Esophagus muscularis mucosa (tissue), 4 donors: ENCODE measurements at regions not wholly inside any gene's neighbourhood (a gene's known extent, or its start where the extent isn't known, plus 50 kb on each side); places are given as distances from the start of the nearest gene placed in this dataset.

Experiments
- CTCF ChIP-seq, 3 experiments: fragments of 200-600 bp in 2 of 3; fragments of 450-650 bp in 1 of 3; sonication (generic) in 2 of 3; IDR thresholded peaks; one replicate each; pipeline ENCODE4 v1.5.1; 2017 to 2019; ENCODE audit warnings: antibody characterized with exemption in 3 of 3, mild to moderate bottlenecking in 2 of 3, moderate library complexity in 1 of 3
- EP300 ChIP-seq: sonication (generic); formaldehyde crosslinking; IDR thresholded peaks from one replicate; pipeline ENCODE4 v1.6.1; 2017; ENCODE audit warnings: antibody characterized with exemption
- POLR2A ChIP-seq: fragments of 450-650 bp; IDR thresholded peaks from one replicate; pipeline ENCODE4 v1.6.1; 2017; ENCODE audit warnings: antibody characterized with exemption, moderate library complexity, mild to moderate bottlenecking, low read depth
- POLR2AphosphoS5 ChIP-seq, 2 donors: sonication (generic); formaldehyde crosslinking; IDR thresholded peaks; one replicate each; pipeline ENCODE4 v1.6.1; 2017; ENCODE audit warnings: antibody characterized with exemption in 2 of 2

DNA sequence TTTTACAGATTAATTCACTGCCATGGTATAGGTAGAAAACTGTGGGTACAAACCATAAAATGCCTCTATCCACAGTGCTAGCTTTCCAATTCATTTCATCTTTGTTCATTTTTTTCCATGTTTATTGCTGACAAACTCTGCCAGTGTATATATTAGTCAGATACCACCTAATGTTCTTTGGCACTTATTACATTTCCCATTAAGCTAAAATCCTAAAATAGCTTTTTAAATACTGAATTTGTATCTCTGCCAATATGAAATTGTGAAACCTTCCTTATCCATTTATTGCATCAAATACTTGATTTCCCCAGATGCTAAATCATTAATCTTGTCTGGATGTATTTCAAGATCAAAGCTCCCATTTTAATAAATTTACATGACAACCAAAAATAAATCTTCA lies 150.1 kb upstream of the FSCB start:
- TF ChIP-seq CTCF (IDR thresholded peaks at IDR 0.05) (no peak), EP300 (no peak), POLR2A (no peak), POLR2AphosphoS5 (IDR thresholded peaks at IDR 0.05) (no peak)
